NCI-H1694 treated with DMSO at 0.1 percent for 48 hours (cell line): ENCODE measurements at regions not wholly inside any gene's neighbourhood (a gene's known extent, or its start where the extent isn't known, plus 50 kb on each side); places are given as distances from the start of the nearest gene placed in this dataset.

ENCODE experiments used
- DNase-seq: peaks from one replicate; lab custom pipeline; 2025; lab: John Stamatoyannopoulos, UW

GRCh38 chrX:6313356-6313755, 84.7 kb upstream of the NLGN4X start:
- DNase-seq = no peak

- no peak for DNase-seq
Observed at GRCh38 chrX:6311540-6311939, 82.9 kb upstream of the NLGN4X start.

GRCh38 chrX:6307156-6307555, 78.5 kb upstream of the NLGN4X start:
- no peak for DNase-seq

GRCh38 chrX:6299724-6300123, 71.1 kb upstream of the NLGN4X start:
- no peak for DNase-seq

GRCh38 chrX:6293716-6294115, 65.0 kb upstream of the NLGN4X start:
- no peak for DNase-seq

GRCh38 chrX:6292599-6292998, 63.9 kb upstream of the NLGN4X start:
- DNase-seq = no peak

GRCh38 chrX:6291444-6291843, 62.8 kb upstream of the NLGN4X start:
- DNase-seq = no peak

- no peak for DNase-seq
Observed at GRCh38 chrX:6283826-6284225, 55.2 kb upstream of the NLGN4X start.

- no peak for DNase-seq
Observed at GRCh38 chrX:6279277-6279909, 50.7 kb upstream of the NLGN4X start.
